Ovary (tissue), 3 donors: ENCODE measurements at regions not wholly inside any gene's neighbourhood (a gene's known extent, or its start where the extent isn't known, plus 50 kb on each side); places are given as distances from the start of the nearest gene placed in this dataset.

Experiments used
- POLR2A ChIP-seq: fragments of 450-650 bp; IDR thresholded peaks from one replicate; pipeline ENCODE4 v1.6.1; 2017; ENCODE audit warnings: antibody characterized with exemption, mild to moderate bottlenecking, moderate library complexity
- TF ChIP-seq, protein P1 (sequence below), 3 donors: fragments of 450-650 bp in 2 of 3; fragments of 200-600 bp in 1 of 3; IDR thresholded peaks; one replicate each; pipeline versions ENCODE4 v1.5.1 to v1.8.0; 2016 to 2022; ENCODE audit warnings: antibody characterized with exemption in 3 of 3, mild to moderate bottlenecking in 1 of 3
- donor health status: DM: no; HTN: no; CAD: no.

DNA sequence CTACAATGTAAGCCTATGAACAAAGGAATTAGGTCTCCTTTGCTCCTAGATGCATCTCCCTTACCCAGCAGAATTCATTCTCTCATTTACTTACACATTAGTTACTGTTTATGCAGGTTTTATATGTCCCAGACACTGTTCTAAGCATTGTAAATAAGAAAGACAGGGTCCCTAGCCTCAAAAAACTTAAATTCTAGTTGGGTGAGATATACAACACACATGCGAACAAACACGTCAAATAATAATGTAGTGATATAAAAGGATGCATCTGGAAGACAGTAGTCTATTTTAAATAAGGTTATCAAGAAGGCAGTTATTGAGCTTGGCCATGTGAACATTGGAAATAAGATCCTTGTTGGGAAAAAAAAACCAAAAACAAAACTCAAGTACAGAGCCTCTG, 479.7 kb downstream of the DNAJB9 start:
- TF ChIP-seq, protein P1, sequence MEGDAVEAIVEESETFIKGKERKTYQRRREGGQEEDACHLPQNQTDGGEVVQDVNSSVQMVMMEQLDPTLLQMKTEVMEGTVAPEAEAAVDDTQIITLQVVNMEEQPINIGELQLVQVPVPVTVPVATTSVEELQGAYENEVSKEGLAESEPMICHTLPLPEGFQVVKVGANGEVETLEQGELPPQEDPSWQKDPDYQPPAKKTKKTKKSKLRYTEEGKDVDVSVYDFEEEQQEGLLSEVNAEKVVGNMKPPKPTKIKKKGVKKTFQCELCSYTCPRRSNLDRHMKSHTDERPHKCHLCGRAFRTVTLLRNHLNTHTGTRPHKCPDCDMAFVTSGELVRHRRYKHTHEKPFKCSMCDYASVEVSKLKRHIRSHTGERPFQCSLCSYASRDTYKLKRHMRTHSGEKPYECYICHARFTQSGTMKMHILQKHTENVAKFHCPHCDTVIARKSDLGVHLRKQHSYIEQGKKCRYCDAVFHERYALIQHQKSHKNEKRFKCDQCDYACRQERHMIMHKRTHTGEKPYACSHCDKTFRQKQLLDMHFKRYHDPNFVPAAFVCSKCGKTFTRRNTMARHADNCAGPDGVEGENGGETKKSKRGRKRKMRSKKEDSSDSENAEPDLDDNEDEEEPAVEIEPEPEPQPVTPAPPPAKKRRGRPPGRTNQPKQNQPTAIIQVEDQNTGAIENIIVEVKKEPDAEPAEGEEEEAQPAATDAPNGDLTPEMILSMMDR (IDR thresholded peaks at IDR 0.05): no peak
- TF ChIP-seq POLR2A: no peak
